Parathyroid adenoma (tissue), 2 donors: ENCODE measurements at regions not wholly inside any gene's neighbourhood (a gene's known extent, or its start where the extent isn't known, plus 50 kb on each side); places are given as distances from the start of the nearest gene placed in this dataset.

Source experiments
- H2AFZ ChIP-seq: fragments of 300-600 bp; sonication (generic); one replicate; pipeline ENCODE4 v1.7.0; 2017; ENCODE audit warnings: antibody characterized with exemption, mild to moderate bottlenecking
- H3K27ac ChIP-seq: fragments of 300-600 bp; sonication (generic); one replicate; pipeline ENCODE4 v1.7.0; 2017
- H3K27me3 ChIP-seq: fragments of 300-600 bp; sonication (generic); one replicate; pipeline ENCODE4 v1.7.0; 2017; ENCODE audit warnings: low read length; ENCODE audit not compliant: control insufficient read depth, insufficient read depth
- H3K36me3 ChIP-seq: fragments of 300-600 bp; sonication (generic); one replicate; pipeline ENCODE4 v1.7.0; 2017; ENCODE audit warnings: low read length; ENCODE audit not compliant: control insufficient read depth, insufficient read depth
- H3K4me1 ChIP-seq: fragments of 300-600 bp; sonication (generic); one replicate; pipeline ENCODE4 v1.7.0; 2017; ENCODE audit warnings: control low read depth
- H3K4me2 ChIP-seq: fragments of 300-600 bp; sonication (generic); one replicate; pipeline ENCODE4 v1.7.0; 2017; ENCODE audit warnings: low read length
- H3K4me3 ChIP-seq: fragments of 300-600 bp; sonication (generic); one replicate; pipeline ENCODE4 v1.7.0; 2017; ENCODE audit warnings: low read depth, low read length
- H3K79me2 ChIP-seq: fragments of 300-600 bp; sonication (generic); one replicate; pipeline ENCODE4 v1.7.0; 2017; ENCODE audit warnings: control low read depth
- H3K9ac ChIP-seq: fragments of 300-600 bp; sonication (generic); one replicate; pipeline ENCODE4 v1.7.0; 2017; ENCODE audit warnings: mild to moderate bottlenecking
- H3K9me3 ChIP-seq: fragments of 300-600 bp; sonication (generic); one replicate; pipeline ENCODE4 v1.7.0; 2017; ENCODE audit warnings: low read length; ENCODE audit not compliant: control insufficient read depth
- TF ChIP-seq, protein P1 (sequence below): fragments of 300-600 bp; sonication (generic); IDR thresholded peaks from one replicate; pipeline ENCODE4 v1.7.0; 2017; ENCODE audit warnings: antibody characterized with exemption, mild to moderate bottlenecking
- donor health status: primary hyperparathyroidism.

DNA sequence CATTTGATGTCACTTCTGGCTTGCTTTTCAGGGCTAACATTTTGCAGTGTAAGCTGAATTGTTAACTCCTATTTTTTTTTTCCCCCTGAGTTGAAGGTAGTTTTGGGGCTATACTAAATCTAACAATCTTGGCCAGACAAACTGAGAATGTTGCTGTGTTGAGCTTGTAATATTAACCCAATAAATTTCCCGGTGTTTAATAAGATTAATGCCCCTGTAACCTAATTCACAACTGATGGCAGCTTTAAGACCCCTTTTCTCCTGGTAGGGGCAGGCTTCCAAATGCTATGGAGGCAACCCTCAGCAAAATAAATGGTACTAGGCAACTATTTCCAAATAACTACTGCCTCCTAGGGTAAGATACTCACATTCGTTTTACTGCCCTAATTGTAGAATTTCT, 549.6 kb upstream of the KIF2B start:
- TF ChIP-seq, protein P1, sequence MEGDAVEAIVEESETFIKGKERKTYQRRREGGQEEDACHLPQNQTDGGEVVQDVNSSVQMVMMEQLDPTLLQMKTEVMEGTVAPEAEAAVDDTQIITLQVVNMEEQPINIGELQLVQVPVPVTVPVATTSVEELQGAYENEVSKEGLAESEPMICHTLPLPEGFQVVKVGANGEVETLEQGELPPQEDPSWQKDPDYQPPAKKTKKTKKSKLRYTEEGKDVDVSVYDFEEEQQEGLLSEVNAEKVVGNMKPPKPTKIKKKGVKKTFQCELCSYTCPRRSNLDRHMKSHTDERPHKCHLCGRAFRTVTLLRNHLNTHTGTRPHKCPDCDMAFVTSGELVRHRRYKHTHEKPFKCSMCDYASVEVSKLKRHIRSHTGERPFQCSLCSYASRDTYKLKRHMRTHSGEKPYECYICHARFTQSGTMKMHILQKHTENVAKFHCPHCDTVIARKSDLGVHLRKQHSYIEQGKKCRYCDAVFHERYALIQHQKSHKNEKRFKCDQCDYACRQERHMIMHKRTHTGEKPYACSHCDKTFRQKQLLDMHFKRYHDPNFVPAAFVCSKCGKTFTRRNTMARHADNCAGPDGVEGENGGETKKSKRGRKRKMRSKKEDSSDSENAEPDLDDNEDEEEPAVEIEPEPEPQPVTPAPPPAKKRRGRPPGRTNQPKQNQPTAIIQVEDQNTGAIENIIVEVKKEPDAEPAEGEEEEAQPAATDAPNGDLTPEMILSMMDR = no peak
- H3K79me2 ChIP-seq = no peaks in the 10 kb centered on the region
- H3K27me3 ChIP-seq = no peaks in the 10 kb centered on the region
- H3K9ac ChIP-seq = no peak overlapping the region
- no peak overlapping the region for H3K4me3 ChIP-seq
- no peak overlapping the region for H3K4me2 ChIP-seq
- H3K27ac ChIP-seq = no peak overlapping the region
- no peaks in the 10 kb centered on the region for H3K9me3 ChIP-seq
- H2AFZ ChIP-seq = no peak overlapping the region
- no peaks in the 10 kb centered on the region for H3K36me3 ChIP-seq
- H3K4me1 ChIP-seq = no peaks in the 10 kb centered on the region

DNA sequence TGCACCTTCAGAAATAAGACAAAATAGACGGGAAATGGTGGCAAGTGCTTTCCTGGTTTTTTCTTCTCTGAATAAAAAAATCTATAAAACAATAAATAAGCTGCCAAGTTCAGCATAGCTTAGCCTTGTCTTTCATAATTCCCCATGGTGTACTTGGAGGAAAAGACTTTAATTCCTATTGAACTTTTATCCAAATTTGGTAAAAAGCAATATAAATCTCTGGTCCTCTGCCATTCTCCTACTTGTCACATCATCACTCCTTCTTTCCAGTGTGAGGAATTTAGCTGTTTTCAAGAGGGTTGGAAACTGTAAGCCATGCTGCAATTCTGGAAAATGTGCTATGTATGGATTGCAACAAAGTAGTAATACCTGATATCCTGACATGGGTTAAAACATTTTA, 551.8 kb upstream of the KIF2B start:
- Histone ChIP-seq H3K9me3 (no peaks in the 10 kb centered on the region), H3K27ac (no peak overlapping the region), H2AFZ (no peak overlapping the region), H3K79me2 (no peaks in the 10 kb centered on the region), H3K4me1 (no peaks in the 10 kb centered on the region), H3K4me2 (no peak overlapping the region), H3K27me3 (no peaks in the 10 kb centered on the region), H3K4me3 (no peak overlapping the region), H3K36me3 (no peaks in the 10 kb centered on the region), H3K9ac (no peak overlapping the region)
- TF ChIP-seq, protein P1 = no peak

DNA sequence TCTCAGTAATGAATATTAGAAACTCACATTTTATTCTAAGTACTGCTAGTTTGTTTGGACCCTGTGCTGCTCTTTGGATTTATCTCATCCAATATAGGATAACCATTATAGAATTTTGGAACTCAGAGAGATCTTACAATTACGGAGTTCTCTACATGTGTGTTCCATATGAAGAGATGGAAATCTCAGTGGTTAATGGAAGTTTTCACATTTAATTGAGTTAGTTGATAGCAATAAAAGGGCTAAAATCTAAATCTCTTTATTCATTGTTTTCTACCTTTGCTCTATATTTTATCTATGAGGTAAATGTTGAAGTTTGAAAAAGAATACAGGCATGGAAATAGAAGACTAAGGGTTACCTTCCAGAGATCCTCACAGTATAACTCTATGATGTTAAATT, 558.0 kb upstream of the KIF2B start:
- TF ChIP-seq, protein P1 = no peak
- no peaks in the 10 kb centered on the region for H3K36me3 ChIP-seq
- no peak overlapping the region for H2AFZ ChIP-seq
- H3K79me2 ChIP-seq = no peaks in the 10 kb centered on the region
- no peak overlapping the region for H3K27ac ChIP-seq
- H3K4me1 ChIP-seq = no peaks in the 10 kb centered on the region
- H3K4me2 ChIP-seq = no peak overlapping the region
- H3K4me3 ChIP-seq = no peak overlapping the region
- H3K9ac ChIP-seq = no peak overlapping the region
- no peaks in the 10 kb centered on the region for H3K27me3 ChIP-seq
- H3K9me3 ChIP-seq = no peaks in the 10 kb centered on the region

DNA sequence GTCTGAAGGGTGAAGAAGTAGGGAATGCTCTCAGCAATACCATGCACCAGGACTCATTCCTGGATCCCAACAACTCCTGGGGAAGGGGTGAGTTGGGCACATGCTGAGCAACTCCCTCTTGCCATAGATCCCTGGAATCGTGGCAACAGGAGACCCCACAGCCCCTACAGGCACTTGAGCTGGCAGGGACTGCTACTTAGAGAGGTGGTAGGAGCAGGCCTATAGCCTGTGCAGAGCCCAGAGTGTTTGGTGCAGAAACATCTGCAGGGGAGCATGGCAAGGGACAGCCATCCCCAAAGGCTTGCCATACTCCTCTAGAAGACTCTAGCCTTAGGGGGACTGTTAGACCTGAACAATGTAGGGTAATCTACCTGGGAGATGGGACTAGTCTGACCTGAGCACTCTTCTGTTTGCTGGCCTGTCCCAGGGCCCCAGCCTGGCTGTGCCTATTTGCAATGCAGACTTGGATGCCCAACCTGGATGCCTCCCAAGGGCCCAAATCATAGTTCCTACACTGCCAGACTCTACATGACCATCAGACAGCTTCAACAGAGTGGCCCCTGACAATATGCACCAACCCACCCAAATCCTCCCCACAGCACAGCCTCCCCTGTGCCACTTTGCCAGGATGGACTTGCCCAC, 568.6 kb upstream of the KIF2B start:
- TF ChIP-seq, protein P1 = no peak
- Histone ChIP-seq H3K4me2 (no peak overlapping the region), H3K79me2 (no peaks in the 10 kb centered on the region), H3K9me3 (peaks cover 4% of the 10 kb centered on the region), H3K4me3 (no peak overlapping the region), H3K9ac (no peak overlapping the region), H2AFZ (no peak overlapping the region), H3K27me3 (no peaks in the 10 kb centered on the region), H3K4me1 (no peaks in the 10 kb centered on the region), H3K27ac (no peak overlapping the region), H3K36me3 (no peaks in the 10 kb centered on the region)

DNA sequence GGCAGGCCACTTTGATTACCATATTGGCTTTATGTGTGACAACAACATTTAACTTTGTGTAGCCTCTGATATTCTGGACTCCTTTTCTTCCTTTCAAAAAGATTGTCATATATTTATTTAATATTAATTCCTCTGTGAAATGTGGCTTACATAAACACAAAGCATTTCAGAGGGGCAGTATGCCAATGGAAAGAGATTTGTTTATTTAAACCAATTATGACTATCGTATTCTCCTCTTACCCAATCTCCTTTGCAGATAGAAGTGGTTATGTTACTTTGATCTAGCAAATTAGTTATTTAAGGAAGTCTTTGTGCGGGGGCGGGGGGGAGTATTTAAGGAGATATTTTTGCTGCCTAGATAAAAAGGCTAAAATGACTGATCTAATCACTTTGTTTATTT, 573.7 kb upstream of the KIF2B start:
- no peaks in the 10 kb centered on the region for H3K36me3 ChIP-seq
- no peak overlapping the region for H2AFZ ChIP-seq
- no peak overlapping the region for H3K27ac ChIP-seq
- TF ChIP-seq, protein P1 = no peak
- H3K4me2 ChIP-seq = no peak overlapping the region
- H3K4me1 ChIP-seq = no peaks in the 10 kb centered on the region
- no peaks in the 10 kb centered on the region for H3K9me3 ChIP-seq
- H3K9ac ChIP-seq = no peak overlapping the region
- no peak overlapping the region for H3K4me3 ChIP-seq
- H3K79me2 ChIP-seq = no peaks in the 10 kb centered on the region
- no peaks in the 10 kb centered on the region for H3K27me3 ChIP-seq
